Kasumi-1 (cell line): ENCODE measurements at regions not wholly inside any gene's neighbourhood (a gene's known extent, or its start where the extent isn't known, plus 50 kb on each side); places are given as distances from the start of the nearest gene placed in this dataset.
A peak's percentile ranks its signal among the peaks of the same experiment; 100 is the strongest.
"Not testable (repeated sequence)": the region's sequence is repeated elsewhere in the genome, so short reads cannot be mapped to it uniquely, and the experiment has no call there.

ENCODE experiments used
- DNase-seq, 2 experiments: peaks; one replicate each; lab custom pipeline; 2025; lab: John Stamatoyannopoulos, UW

DNA sequence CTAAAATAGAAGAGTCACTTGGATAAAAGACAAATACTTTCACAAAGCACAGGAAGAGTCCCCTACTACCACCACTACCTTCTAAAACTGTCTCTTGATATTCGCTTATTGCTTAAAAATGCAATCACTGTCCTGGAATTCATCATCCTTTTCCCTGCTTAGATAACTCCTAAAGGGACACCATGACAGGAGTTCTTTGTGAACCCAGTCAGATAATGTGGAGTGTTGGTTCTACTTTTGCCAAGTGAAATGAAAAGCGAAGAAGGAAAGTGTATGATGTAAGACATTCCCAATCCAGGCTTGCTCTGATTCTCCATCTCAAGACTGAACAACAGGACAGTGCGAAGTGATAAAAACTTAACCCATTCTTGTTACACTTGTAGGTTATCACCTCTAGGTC lies 103.0 kb downstream of the MTERF1 start:
- no peak for DNase-seq

DNA sequence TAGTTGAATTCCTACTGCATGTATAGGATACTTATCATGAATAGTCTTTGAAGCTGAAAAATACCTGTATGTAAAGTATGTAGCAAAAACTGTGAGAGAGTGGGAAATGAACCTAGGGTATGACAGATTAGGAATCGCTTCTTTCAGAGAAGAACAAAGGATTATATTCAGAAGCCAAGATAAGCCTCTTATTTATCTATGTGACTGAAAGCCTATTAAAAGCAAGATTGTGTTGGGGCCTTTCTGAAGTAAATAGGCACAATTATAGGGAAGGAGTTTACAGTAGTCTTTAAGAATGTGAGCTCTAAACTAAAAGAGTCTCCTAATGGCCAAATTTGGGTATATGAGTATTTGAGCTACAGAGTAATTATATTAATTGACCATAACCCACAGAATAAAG lies 102.1 kb downstream of the MTERF1 start:
- DNase-seq, result no peak

DNA sequence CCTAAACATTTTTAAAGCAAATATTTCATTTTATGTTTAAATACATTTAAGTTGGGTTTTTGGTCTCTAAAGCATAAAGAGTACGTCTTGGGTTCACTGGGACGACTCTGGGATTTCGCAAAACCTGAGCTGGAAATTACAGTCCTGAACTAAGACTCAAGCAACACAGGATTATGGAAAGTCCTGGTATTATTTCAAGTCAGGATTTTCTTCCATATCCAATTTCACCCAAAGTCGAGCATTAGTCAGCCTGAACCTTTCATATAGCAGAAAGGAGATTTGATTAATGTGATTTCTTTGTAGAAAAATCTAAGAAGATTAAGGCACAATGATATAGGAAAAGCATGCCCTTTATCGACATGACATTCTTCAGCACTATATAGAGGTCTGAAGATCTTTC lies 100.0 kb downstream of the MTERF1 start:
- DNase-seq, result no peak

DNA sequence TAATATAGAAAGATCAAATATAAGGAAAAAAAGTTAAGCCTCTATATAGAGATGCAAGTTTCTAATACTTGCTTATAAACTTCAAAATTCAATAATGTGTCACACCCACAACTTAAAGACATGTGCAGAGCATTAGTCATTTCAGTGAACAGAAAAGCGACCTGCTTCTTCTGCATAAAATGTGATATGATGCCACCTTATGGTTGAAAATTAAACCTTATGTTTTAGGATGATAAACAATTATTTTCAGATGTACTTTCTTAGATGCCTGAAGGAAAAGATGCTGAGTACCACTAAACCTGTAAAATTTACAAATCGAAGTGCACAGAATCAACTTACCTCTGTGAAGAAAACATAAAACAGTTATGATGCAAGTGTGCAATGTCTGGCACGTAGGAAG lies 96.0 kb downstream of the MTERF1 start:
- DNase-seq, result peak; percentile 62 to 69

- DNase-seq, result no peak
Observed at GRCh38 chr7:91787931-91788330, 92.6 kb downstream of the MTERF1 start.

- DNase-seq, result no peak
Observed at GRCh38 chr7:91789086-91789485, 91.4 kb downstream of the MTERF1 start.

DNA sequence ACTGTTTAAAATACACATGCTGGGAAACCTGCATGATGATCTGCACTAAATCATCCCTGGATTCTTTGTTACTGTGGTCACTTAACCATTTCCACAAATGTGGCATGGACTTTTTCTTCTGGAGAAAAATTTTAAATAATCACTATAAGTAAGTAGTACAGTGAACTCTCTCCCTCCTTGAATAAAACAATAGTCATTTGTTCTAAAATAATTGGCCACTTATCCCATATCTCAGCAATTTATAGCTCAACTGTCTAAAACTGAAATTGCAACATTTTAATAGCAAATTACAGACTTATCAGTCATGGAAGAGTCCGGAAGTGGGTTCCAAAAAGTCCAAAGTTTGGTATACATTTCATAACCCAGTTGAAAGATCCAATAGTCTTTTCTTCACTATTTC lies 90.9 kb downstream of the MTERF1 start:
- no peak for DNase-seq

DNA sequence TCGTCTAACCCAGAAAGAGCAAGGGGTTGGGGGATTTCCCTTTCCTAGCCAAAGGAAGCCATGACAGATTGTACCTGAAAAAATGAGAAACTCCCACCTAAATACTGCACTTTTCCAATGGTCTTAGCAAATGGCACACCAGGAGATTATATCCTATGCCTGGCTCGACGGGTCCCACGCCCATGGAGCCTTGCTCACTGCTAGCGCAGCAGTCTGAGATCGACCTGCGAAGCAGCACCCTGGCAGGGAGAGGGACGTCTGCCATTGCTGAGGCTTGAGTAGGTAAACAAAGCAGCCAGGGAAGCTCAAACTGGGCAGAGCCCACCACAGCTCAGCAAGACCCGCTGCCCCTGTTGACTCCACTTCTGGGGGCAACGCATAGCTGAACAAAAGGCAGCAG lies 89.9 kb downstream of the MTERF1 start:
- not testable (repeated sequence) for DNase-seq

DNA sequence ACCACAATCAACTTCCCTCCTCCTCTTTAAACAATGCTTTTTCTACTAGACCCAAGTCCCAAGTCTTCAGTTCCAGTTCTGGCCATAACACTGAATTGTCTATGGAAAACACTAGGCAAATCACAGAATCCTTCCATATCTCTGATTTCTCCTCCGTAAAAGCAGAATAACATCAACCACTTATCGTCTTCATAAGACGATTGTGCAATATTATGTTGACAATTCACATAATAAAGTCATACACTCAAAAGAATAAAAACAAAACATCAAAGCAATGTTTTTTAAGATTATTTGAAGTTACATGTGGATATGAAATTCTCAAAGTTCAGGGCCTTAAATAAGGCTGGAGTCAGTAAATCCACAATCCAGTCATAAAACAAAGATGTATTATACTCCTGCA lies 84.4 kb downstream of the MTERF1 start:
- DNase-seq, result no peak

DNA sequence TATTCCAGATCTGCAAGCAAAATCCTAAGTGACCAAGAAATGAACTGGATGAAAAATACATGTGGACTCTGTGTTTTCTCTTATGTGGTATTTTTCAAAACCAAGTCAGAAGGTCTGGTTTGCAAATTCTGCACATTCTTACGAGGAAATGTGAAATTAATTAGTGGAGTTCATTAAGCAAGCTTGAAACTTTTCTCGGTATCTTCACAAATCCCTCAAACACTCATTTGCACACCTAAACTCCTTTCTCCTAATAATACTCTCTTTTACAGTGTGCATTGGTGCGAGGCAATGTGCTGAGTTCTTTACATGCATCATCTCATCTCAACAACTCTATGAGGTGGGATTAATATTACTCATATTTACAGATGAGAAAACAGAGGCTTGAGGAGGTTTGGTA lies 82.1 kb downstream of the MTERF1 start:
- DNase-seq, result no peak

DNA sequence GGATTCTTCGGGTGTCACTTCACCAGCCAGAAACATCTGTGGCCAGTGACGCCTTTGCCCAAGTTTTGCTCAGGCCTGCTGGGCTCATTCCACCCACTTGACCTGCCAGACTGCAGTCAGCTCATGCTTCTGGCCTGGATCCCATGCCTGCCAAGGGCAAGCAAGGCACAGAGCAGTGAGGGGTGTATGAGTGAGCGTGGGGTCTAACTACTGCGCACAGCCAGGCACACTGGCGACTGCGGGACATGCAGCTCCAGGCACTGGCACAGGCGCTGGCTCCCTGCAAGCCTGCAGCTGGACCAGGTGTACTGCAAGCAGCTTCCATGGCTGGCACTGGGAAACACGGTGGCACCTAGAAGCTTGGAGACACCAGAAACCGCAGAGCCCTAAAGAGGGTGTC lies 80.1 kb downstream of the MTERF1 start:
- no peak for DNase-seq

- DNase-seq, result no peak
Observed at GRCh38 chr7:91801331-91801983, 79.0 kb downstream of the MTERF1 start.

DNA sequence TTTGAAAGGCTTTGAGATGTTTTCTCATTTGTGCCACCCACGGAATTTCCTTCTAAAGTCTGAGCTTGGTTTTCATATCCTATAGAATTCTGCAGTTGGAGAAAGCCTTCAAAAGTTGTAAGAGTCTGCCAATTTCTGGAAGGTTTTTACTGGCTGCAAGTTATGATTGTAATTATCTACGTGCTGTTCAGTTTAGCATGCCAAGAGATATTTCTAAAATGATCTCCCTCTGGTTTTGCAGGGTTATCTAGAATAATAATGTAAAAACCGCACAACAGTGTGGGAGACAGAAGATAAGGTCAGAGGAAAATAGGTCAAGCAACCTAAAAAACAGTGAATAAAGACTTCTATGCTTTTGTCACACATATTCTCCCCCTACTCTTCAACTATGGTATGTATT lies 69.3 kb downstream of the MTERF1 start:
- no peak for DNase-seq

- no peak for DNase-seq
Observed at GRCh38 chr7:91811641-91812040, 68.9 kb downstream of the MTERF1 start.

DNA sequence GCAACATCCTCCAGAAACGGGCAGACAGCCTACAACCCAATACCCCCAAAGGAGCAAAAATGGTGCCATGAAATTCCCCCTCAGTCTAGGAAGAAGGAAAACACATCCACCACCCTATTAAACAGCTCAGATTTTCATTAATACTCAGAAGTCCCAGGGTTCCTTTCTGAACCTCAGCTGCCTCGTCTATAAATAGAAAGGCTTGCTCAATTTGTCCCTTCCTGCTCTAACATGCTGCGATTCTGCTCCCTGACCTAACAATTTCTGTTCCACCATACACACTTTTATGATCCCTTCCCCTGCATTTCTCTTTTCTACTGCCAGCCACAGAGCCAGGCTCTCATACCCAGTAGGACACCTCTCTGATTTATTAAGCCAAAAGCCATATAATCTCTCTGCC lies 68.1 kb downstream of the MTERF1 start:
- no peak for DNase-seq

GRCh38 chr7:91814189-91814588 lies 66.3 kb downstream of the MTERF1 start:
- DNase-seq, result no peak
